IPS-18c (cell line): ENCODE measurements at regions not wholly inside any gene's neighbourhood (a gene's known extent, or its start where the extent isn't known, plus 50 kb on each side); places are given as distances from the start of the nearest gene placed in this dataset.

ENCODE experiments used
- H3K4me3 ChIP-seq: 2 replicates; pipeline ENCODE4 v1.7.0; 2013; ENCODE audit warnings: low read depth, mild to moderate bottlenecking, low read length, moderate library complexity; ENCODE audit not compliant: insufficient read depth
- H3K9me3 ChIP-seq: one replicate; pipeline ENCODE4 v1.6.1; 2013; ENCODE audit warnings: mild to moderate bottlenecking, low read length, moderate library complexity; ENCODE audit not compliant: control insufficient read depth, insufficient read depth

- no peak overlapping the region for H3K4me3 ChIP-seq
- no peaks in the 10 kb centered on the region for H3K9me3 ChIP-seq
Measured at GRCh38 chr3:182389071-182389815, 404.1 kb upstream of the ATP11B start.

- H3K9me3 ChIP-seq: no peaks in the 10 kb centered on the region
- no peak overlapping the region for H3K4me3 ChIP-seq
Measured at GRCh38 chr3:182390421-182390820, 402.9 kb upstream of the ATP11B start.

DNA sequence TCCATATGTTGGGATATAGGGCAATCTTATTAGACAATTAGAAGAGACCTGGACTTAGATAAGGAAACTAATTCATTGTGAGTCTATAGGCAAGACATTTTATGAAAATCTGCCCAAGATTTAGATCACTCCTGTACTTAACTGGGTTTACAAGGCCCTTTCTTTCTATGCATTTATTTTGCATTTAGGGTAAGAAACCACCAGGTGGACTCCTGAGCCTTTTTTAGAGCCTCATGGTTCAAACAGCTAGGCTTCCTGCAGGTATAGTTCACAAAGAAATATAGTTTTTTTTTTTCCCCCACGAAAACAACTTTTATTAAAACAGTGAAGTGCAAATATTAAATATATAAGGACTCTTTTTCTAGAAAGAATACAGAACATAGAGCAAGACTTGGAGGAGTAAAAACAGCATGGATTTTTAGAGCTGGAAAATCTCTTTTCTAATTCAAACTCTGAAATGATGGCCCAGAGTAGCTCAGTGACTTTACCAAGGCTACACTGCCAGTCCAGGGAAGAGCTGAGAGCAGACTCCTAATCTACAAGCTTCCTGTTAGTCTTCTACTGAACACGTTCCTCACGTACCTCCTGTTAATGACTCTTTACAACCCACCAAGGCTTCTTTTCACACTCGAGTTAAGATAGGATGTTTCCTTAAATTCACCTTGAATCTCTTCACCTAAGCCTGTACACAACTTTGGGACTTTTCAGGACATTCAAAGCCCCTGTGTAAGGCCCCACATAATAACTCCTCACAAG, 400.9 kb upstream of the ATP11B start:
- Histone ChIP-seq H3K9me3 (no peaks in the 10 kb centered on the region), H3K4me3 (no peak overlapping the region)

GRCh38 chr3:182393151-182393550, 400.2 kb upstream of the ATP11B start:
- Histone ChIP-seq H3K4me3 (no peak overlapping the region), H3K9me3 (no peaks in the 10 kb centered on the region)

- no peak overlapping the region for H3K4me3 ChIP-seq
- no peaks in the 10 kb centered on the region for H3K9me3 ChIP-seq
Measured at GRCh38 chr3:182393830-182394367, 399.4 kb upstream of the ATP11B start.

GRCh38 chr3:182397164-182397563, 396.1 kb upstream of the ATP11B start:
- Histone ChIP-seq H3K4me3 (no peak overlapping the region), H3K9me3 (no peaks in the 10 kb centered on the region)

GRCh38 chr3:182399978-182400737, 393.1 kb upstream of the ATP11B start:
- no peak overlapping the region for H3K4me3 ChIP-seq
- H3K9me3 ChIP-seq: no peaks in the 10 kb centered on the region

DNA sequence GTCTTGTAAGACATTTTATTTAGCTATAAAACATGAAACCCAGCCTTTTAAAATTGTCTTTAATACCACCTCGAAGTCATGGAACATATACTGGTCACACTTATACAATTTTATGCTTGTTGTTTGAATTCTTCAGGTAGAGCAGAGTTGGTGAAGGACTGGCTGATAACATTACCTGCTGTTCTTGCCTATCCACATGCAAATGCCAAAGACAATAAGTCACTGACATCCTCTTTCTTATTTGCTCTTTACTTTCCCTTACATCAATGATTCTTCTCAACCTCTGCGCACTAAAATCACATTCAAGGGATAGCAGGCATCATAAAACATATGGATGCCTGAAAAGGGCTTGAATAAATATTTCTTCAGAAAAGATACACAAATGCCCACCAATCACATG, 392.5 kb upstream of the ATP11B start:
- H3K9me3 ChIP-seq: no peaks in the 10 kb centered on the region
- no peak overlapping the region for H3K4me3 ChIP-seq

GRCh38 chr3:182404031-182404430, 389.3 kb upstream of the ATP11B start:
- no peaks in the 10 kb centered on the region for H3K9me3 ChIP-seq
- H3K4me3 ChIP-seq: no peak overlapping the region

DNA sequence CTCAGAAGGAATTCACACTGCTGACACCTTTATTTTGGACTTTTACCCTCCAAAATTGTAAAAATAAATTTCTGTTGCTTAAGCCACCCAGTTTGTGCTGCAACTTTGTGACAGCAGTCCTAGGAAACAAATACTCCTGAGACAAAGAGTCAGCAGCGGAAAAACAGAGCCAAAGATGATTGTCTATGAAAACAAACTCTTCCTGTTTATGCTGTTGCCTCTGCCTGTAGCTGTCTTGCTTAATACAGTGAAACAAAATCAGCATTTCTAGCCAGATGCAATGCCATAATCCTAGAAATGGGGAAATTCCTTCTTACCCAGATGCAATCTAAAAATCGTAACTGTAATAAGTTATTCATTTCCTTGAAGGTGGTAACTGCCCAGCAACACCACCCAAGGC, 387.5 kb upstream of the ATP11B start:
- Histone ChIP-seq H3K4me3 (no peak overlapping the region), H3K9me3 (no peaks in the 10 kb centered on the region)

DNA sequence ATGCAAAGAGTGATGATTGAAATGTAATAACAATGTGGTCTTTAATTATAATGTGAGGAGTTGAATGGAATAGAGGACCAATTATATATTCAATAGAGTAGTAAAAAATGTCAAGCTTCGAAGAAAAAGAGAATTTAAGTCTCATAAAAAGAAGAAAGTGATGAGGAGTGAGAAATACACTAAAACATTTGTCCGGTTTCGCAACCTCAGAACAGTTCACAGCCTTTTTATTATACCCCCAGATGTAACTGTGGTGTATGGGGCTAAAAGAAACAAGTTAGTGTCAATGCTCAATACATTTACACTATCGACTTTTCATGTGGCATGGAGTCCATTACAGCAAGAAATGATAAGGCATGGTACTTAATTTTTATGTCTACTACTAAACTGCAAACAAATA, 386.5 kb upstream of the ATP11B start:
- no peak overlapping the region for H3K4me3 ChIP-seq
- H3K9me3 ChIP-seq: peaks cover 2% of the 10 kb centered on the region

- Histone ChIP-seq H3K4me3 (no peak overlapping the region), H3K9me3 (peaks cover 2% of the 10 kb centered on the region)
Measured at GRCh38 chr3:182410051-182410450, 383.3 kb upstream of the ATP11B start.

GRCh38 chr3:182412066-182412465, 381.2 kb upstream of the ATP11B start:
- peaks cover 2% of the 10 kb centered on the region for H3K9me3 ChIP-seq
- no peak overlapping the region for H3K4me3 ChIP-seq

DNA sequence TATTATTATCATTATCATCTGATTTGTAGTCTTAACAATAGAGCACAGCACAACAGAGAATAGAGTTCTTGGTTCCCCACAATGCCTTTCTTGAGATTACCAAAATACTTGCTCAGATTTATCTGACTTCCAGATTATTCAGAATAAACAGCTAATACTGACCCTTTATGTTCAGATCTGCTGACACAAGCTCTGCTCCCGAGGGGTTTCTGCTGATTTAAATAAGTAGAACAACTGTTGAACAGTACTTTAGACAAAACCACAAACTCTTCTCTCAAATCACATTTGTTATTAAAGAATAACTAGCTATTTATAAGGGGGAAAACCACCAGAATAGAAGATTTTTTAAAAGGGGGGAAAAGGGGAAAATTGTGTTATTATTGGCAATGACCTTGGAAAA, 380.2 kb upstream of the ATP11B start:
- no peak overlapping the region for H3K4me3 ChIP-seq
- peaks cover 2% of the 10 kb centered on the region for H3K9me3 ChIP-seq

GRCh38 chr3:182413682-182414081, 379.6 kb upstream of the ATP11B start:
- H3K9me3 ChIP-seq: peaks cover 2% of the 10 kb centered on the region
- H3K4me3 ChIP-seq: no peak overlapping the region

DNA sequence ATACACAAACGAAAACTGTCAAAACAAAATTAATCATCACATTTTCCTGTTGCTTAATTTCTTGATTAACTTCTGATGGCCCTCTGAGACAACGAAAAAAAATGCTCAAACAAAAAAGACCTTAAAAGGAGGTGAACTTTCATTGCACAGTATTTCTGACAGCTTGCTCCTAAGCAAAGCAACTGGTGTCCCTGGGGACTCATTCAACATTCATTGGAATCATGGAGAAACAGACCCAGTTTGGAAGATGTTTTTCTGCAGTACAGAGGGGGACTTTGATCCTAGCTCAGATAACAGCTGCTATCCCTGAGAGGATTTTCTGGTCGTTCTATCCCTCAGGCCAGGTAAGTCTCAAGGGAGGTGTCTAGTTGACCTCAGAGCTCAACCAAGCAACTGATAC, 378.7 kb upstream of the ATP11B start:
- Histone ChIP-seq H3K4me3 (no peak overlapping the region), H3K9me3 (peaks cover 2% of the 10 kb centered on the region)

- Histone ChIP-seq H3K9me3 (no peaks in the 10 kb centered on the region), H3K4me3 (no peak overlapping the region)
Measured at GRCh38 chr3:182420741-182421140, 372.6 kb upstream of the ATP11B start.

GRCh38 chr3:182424006-182424405, 369.3 kb upstream of the ATP11B start:
- H3K9me3 ChIP-seq: no peaks in the 10 kb centered on the region
- H3K4me3 ChIP-seq: no peak overlapping the region
